Spleen (tissue), 11 donors: ENCODE measurements at regions not wholly inside any gene's neighbourhood (a gene's known extent, or its start where the extent isn't known, plus 50 kb on each side); places are given as distances from the start of the nearest gene placed in this dataset.

Experiments used
- DNase-seq: peaks from one replicate; pipeline ENCODE4 v3.0.0-alpha.2; 2020
- H3K27ac ChIP-seq, 8 donors: fragments of 200-600 bp; sonication (generic) in 7 of 8; 1 replicate in 4 of 8; 2 replicates in 4 of 8; pipeline versions ENCODE4 v1.5.0 to v1.8.0; 2016 to 2021; ENCODE audit warnings: inconsistent platforms in 4 of 8, mild to moderate bottlenecking in 4 of 8, moderate library complexity in 1 of 8
- H3K27me3 ChIP-seq, 7 donors: fragments of 200-600 bp; sonication (generic) in 6 of 7; replicated peaks in 1 of 7; 1 replicate in 4 of 7; 2 replicates in 3 of 7; pipeline versions ENCODE4 v1.5.0 to v1.8.0; 2016 to 2021; ENCODE audit warnings: inconsistent platforms in 3 of 7, mild to moderate bottlenecking in 1 of 7
- H3K36me3 ChIP-seq, 6 donors: fragments of 200-600 bp; sonication (generic) in 5 of 6; 1 replicate in 4 of 6; 2 replicates in 2 of 6; pipeline versions ENCODE4 v1.5.0 to v1.8.0; 2016 to 2021; ENCODE audit warnings: inconsistent platforms in 2 of 6
- H3K4me1 ChIP-seq, 6 donors: fragments of 200-600 bp; sonication (generic) in 5 of 6; 1 replicate in 3 of 6; 2 replicates in 3 of 6; pipeline versions ENCODE4 v1.5.0 to v1.8.0; 2016 to 2021; ENCODE audit warnings: inconsistent platforms in 3 of 6
- H3K4me3 ChIP-seq, 8 donors: fragments of 200-600 bp; sonication (generic) in 7 of 8; 1 replicate in 4 of 8; 2 replicates in 4 of 8; pipeline versions ENCODE4 v1.5.0 to v1.8.0; 2016 to 2021; ENCODE audit warnings: inconsistent platforms in 4 of 8, mild to moderate bottlenecking in 4 of 8, moderate library complexity in 2 of 8
- H3K9me3 ChIP-seq, 8 donors: fragments of 200-600 bp; sonication (generic) in 7 of 8; 1 replicate in 4 of 8; 2 replicates in 4 of 8; pipeline versions ENCODE4 v1.5.0 to v1.8.0; 2016 to 2021; ENCODE audit warnings: inconsistent platforms in 4 of 8
- CTCF ChIP-seq, 11 experiments: fragments of 200-600 bp in 7 of 11; fragments of 450-650 bp in 4 of 11; sonication (generic) in 4 of 11; IDR thresholded peaks in 8 of 11; conservative IDR thresholded peaks in 3 of 11; 1 replicate in 7 of 11; 2 replicates in 4 of 11; pipeline versions ENCODE4 v1.4.0 to v1.8.0; 2016 to 2021; ENCODE audit warnings: antibody characterized with exemption in 11 of 11, inconsistent platforms in 4 of 11, mild to moderate bottlenecking in 1 of 11
- POLR2A ChIP-seq, 3 donors: fragments of 450-650 bp; IDR thresholded peaks; one replicate each; pipeline ENCODE4 v1.5.1; 2017; ENCODE audit warnings: antibody characterized with exemption in 3 of 3, mild to moderate bottlenecking in 1 of 3
- POLR2AphosphoS5 ChIP-seq, 3 donors: sonication (generic); formaldehyde crosslinking; IDR thresholded peaks; one replicate each; pipeline ENCODE4 v1.5.1; 2017; ENCODE audit warnings: antibody characterized with exemption in 3 of 3
- WGBS, 5 donors: extraction: QIAGEN DNeasy Blood & Tissue Kit in 3 of 5; methylation state at CpG; one replicate each; pipeline versions ENCODE4 v1.1.5 to v1.1.7; 2013 to 2018; 5-methylcytosine and 5-hydroxymethylcytosine counted together
- intact Hi-C: fragments of 100-400 bp; cut with DNase I; formaldehyde crosslinking; loops from one replicate; pipeline ENCODE4 v1.15.0; 2023; ENCODE audit warnings: low total_unique reads
- donor health status: healthy with polysubstance abuse.
- donor health status: DM: no; HTN: no; CAD: no; lungs with moderate emphysema.
- donor health status: DM: no; HTN: no; CAD: no.
- donor health status: Bipolar disorder and iron deficiency.
- donor health status: healthy.
- donor health status: DM: no; HTN: no; CAD: no.
- donor health status: DM: yes; HTN: yes; CAD: no.

- Histone ChIP-seq H3K4me3 (no peak overlapping the region), H3K27ac (no peak overlapping the region), H3K4me1 (peaks cover 0 to 10% (median 3%) of the 10 kb centered on the region in 6 donors), H3K9me3 (peaks cover 0 to 4% (median 0%) of the 10 kb centered on the region in 8 donors), H3K36me3 (no peaks in the 10 kb centered on the region), H3K27me3 (peaks cover 0 to 6% (median 0%) of the 10 kb centered on the region in 7 donors)
- intact Hi-C loops = no loop called here
- no peak for TF ChIP-seq CTCF (IDR thresholded peaks at IDR 0.05 in 8 of 11, conservative IDR thresholded peaks at IDR 0.05 in 3 of 11)
- TF ChIP-seq POLR2AphosphoS5 (IDR thresholded peaks at IDR 0.05) = no peak
- TF ChIP-seq POLR2A (IDR thresholded peaks at IDR 0.05) = no peak
- no peak for DNase-seq
- 90 to 99% (median 95%) methylated on average over 3 of the region's 3 CpGs for WGBS, 5 donors
Measured at GRCh38 chr5:153357493-153358112, 132.9 kb upstream of the GRIA1 start.

- Histone ChIP-seq H3K27me3 (no peaks in the 10 kb centered on the region), H3K4me3 (peak overlapping the region in 2 of 8 donors; percentile 13 to 41), H3K4me1 (peaks cover 0 to 5% (median 0%) of the 10 kb centered on the region in 6 donors), H3K36me3 (no peaks in the 10 kb centered on the region), H3K27ac (peak overlapping the region in 1 of 8 donors; percentile 3), H3K9me3 (peaks cover 0 to 4% (median 0%) of the 10 kb centered on the region in 8 donors)
- intact Hi-C loops = no loop called here
- TF ChIP-seq POLR2AphosphoS5 (IDR thresholded peaks at IDR 0.05) (no peak), POLR2A (IDR thresholded peaks at IDR 0.05) (no peak), CTCF (IDR thresholded peaks at IDR 0.05 in 8 of 11, conservative IDR thresholded peaks at IDR 0.05 in 3 of 11) (no peak)
- DNase-seq = no peak
- 60 to 70% (median 62%) methylated on average over 3 of the region's 3 CpGs for WGBS, 5 donors
Measured at GRCh38 chr5:153358315-153358976, 132.0 kb upstream of the GRIA1 start.

- TF ChIP-seq POLR2AphosphoS5 (IDR thresholded peaks at IDR 0.05) = no peak
- TF ChIP-seq POLR2A (IDR thresholded peaks at IDR 0.05) = no peak
- no peak for TF ChIP-seq CTCF (IDR thresholded peaks at IDR 0.05 in 8 of 11, conservative IDR thresholded peaks at IDR 0.05 in 3 of 11)
- 48 to 95% (median 86%) methylated on average over 1 of the region's 1 CpG for WGBS, 5 donors
Measured at GRCh38 chr5:153360860-153361259, 129.6 kb upstream of the GRIA1 start.

GRCh38 chr5:153361735-153362409, 128.6 kb upstream of the GRIA1 start:
- no peak for DNase-seq
- WGBS, 5 donors = 59 to 69% (median 66%) methylated on average over 3 of the region's 3 CpGs
- Histone ChIP-seq H3K9me3 (peaks cover 0 to 4% (median 0%) of the 10 kb centered on the region in 8 donors), H3K36me3 (no peaks in the 10 kb centered on the region), H3K4me1 (peaks cover 0 to 5% (median 0%) of the 10 kb centered on the region in 6 donors), H3K27ac (no peak overlapping the region), H3K4me3 (no peak overlapping the region), H3K27me3 (no peaks in the 10 kb centered on the region)
- TF ChIP-seq POLR2AphosphoS5 (IDR thresholded peaks at IDR 0.05) = no peak
- intact Hi-C loops = no loop called here

More at GRCh38 chr5:153360860-153361259, 129.6 kb upstream of the GRIA1 start:
- intact Hi-C loops = no loop called here
- Histone ChIP-seq H3K4me1 (peaks cover 0 to 5% (median 0%) of the 10 kb centered on the region in 6 donors), H3K9me3 (peaks cover 0 to 4% (median 0%) of the 10 kb centered on the region in 8 donors), H3K27ac (no peak overlapping the region), H3K4me3 (no peak overlapping the region), H3K36me3 (no peaks in the 10 kb centered on the region), H3K27me3 (no peaks in the 10 kb centered on the region)
- no peak for DNase-seq
